Fibroblast of lung (primary cell): ENCODE measurements at regions not wholly inside any gene's neighbourhood (a gene's known extent, or its start where the extent isn't known, plus 50 kb on each side); places are given as distances from the start of the nearest gene placed in this dataset.

Experiments used
- CTCF ChIP-seq, 2 donors: IDR thresholded peaks in 1 of 2; conservative IDR thresholded peaks in 1 of 2; 1 replicate in 1 of 2; 2 replicates in 1 of 2; pipeline ENCODE4 v1.5.1; 2011 to 2012; ENCODE audit warnings: low read length in 2 of 2, control low read depth in 1 of 2, inconsistent platforms in 1 of 2, low read depth in 1 of 2, mild to moderate bottlenecking in 1 of 2
- EZH2 ChIP-seq: IDR thresholded peaks from 2 replicates; pipeline ENCODE4 v1.5.1; 2012; ENCODE audit warnings: low read length, control low read depth, mild to moderate bottlenecking; ENCODE audit errors: missing control alignments

GRCh38 chr17:73972056-73972455 lies 231.4 kb upstream of the RPL38 start:
- no peak for TF ChIP-seq EZH2
- no peak for TF ChIP-seq CTCF (conservative IDR thresholded peaks at IDR 0.05 in 1 of 2, IDR thresholded peaks at IDR 0.05 in 1 of 2; ENCODE audit: low read depth in 1 of 2, low read length in 2 of 2)
